GM12878 (cell line): ENCODE measurements at regions not wholly inside any gene's neighbourhood (a gene's known extent, or its start where the extent isn't known, plus 50 kb on each side); places are given as distances from the start of the nearest gene placed in this dataset.

Source experiments
- ATAC-seq: fragments of 200-7000 bp; cut with Tn5 transposase; 3 replicates; pipeline ENCODE4 v1.9.1; 2020; ENCODE audit warnings: mild to moderate bottlenecking, moderate library complexity
- BruUV-seq: library from RNA; stranded (reverse); fragments of 400-500 nt; replicated peaks from 2 replicates; lab custom pipeline; 2021; lab: Mats Ljungman, UMichigan
- CTCF ChIA-PET: fragments of 300-600 bp; sonication (Branson Sonifier 250); formaldehyde crosslinking; extraction: SDS; loops from one replicate; lab custom pipeline; 2021; ENCODE audit warnings: inconsistent platforms; lab: Yijun Ruan, JAX
- POLR2A ChIA-PET: fragments of 350-600 bp; formaldehyde crosslinking; extraction: SDS; loops from one replicate; lab custom pipeline; 2021; ENCODE audit warnings: inconsistent platforms; lab: Charles Lee
- RAD21 ChIA-PET: fragments of 300-600 bp; sonication (Branson Sonifier 250); formaldehyde crosslinking; loops from one replicate; lab custom pipeline; 2023; ENCODE audit warnings: antibody characterized with exemption; ENCODE audit not compliant: unreplicated experiment; lab: Charles Lee
- SMC1A ChIA-PET: fragments of 300-600 bp; sonication (Branson Sonifier 250); formaldehyde crosslinking; loops from one replicate; lab custom pipeline; 2023; ENCODE audit not compliant: unreplicated experiment, uncharacterized antibody; lab: Charles Lee
- DNase-seq: peaks from one replicate; pipeline ENCODE4 v3.0.0-alpha.2; 2011; ENCODE audit warnings: low read depth, low spot score
- FAIRE-seq: peaks from 3 replicates; lab custom pipeline; 2011; peaks lifted over from hg19 to GRCh38; lab: Jason Lieb, UNC
- H2AFZ ChIP-seq: 2 replicates; pipeline ENCODE4 v1.6.0; 2011; ENCODE audit warnings: low read depth, low read length, control low read depth; ENCODE audit not compliant: control insufficient read depth
- H3K27ac ChIP-seq: 2 replicates; pipeline ENCODE4 v1.5.1; 2011; ENCODE audit warnings: control low read depth; ENCODE audit not compliant: control insufficient read depth, insufficient read depth
- H3K27me3 ChIP-seq, 2 experiments: replicated peaks in 1 of 2; 2 replicates each; pipeline versions ENCODE4 v1.6.0 to v1.6.1; 2011; ENCODE audit warnings: low read length in 1 of 2; ENCODE audit not compliant: control insufficient read depth in 2 of 2, insufficient read depth in 2 of 2
- H3K36me3 ChIP-seq, 2 experiments: 2 replicates each; pipeline ENCODE4 v1.5.1; 2011; ENCODE audit warnings: low read length in 1 of 2; ENCODE audit not compliant: control insufficient read depth in 2 of 2, insufficient read depth in 2 of 2
- H3K4me1 ChIP-seq: 2 replicates; pipeline ENCODE4 v1.6.1; 2011; ENCODE audit warnings: mild to moderate bottlenecking, low read length, moderate library complexity, mixed read lengths; ENCODE audit not compliant: control insufficient read depth, insufficient read depth
- H3K4me2 ChIP-seq: 2 replicates; pipeline ENCODE4 v1.6.0; 2011; ENCODE audit warnings: control low read depth; ENCODE audit not compliant: control insufficient read depth, insufficient read depth
- H3K4me3 ChIP-seq: fragments of 200-600 bp; sonication (generic); 2 replicates; pipeline ENCODE4 v1.5.1; 2016
- H3K79me2 ChIP-seq: 2 replicates; pipeline ENCODE4 v1.6.0; 2011; ENCODE audit warnings: low read length; ENCODE audit not compliant: control insufficient read depth, insufficient read depth
- H3K9ac ChIP-seq: 2 replicates; pipeline ENCODE4 v1.8.0; 2011; ENCODE audit warnings: low read length, control low read depth, mixed read lengths; ENCODE audit not compliant: control insufficient read depth, insufficient read depth
- H3K9me3 ChIP-seq: replicated peaks from 3 replicates; pipeline ENCODE4 v1.5.1; 2011; ENCODE audit warnings: mild to moderate bottlenecking, low read length; ENCODE audit not compliant: control insufficient read depth, insufficient read depth
- H4K20me1 ChIP-seq: 2 replicates; pipeline ENCODE4 v1.6.0; 2011; ENCODE audit not compliant: control insufficient read depth, insufficient read depth
- CHD1 ChIP-seq: IDR thresholded peaks from 2 replicates; pipeline ENCODE4 v1.6.1; 2012; ENCODE audit warnings: low read depth, low read length, improper control_type of control experiment
- KAT2A ChIP-seq: conservative IDR thresholded peaks from 2 replicates; pipeline ENCODE4 v1.6.1; 2011; ENCODE audit warnings: low read depth, low read length; ENCODE audit not compliant: control insufficient read depth
- KDM1A ChIP-seq: fragments of 200-600 bp; sonication (generic); IDR thresholded peaks from 2 replicates; pipeline ENCODE4 v1.6.1; 2016; ENCODE audit warnings: borderline replicate concordance
- MXI1 ChIP-seq: fragments of 150-350 bp; IDR thresholded peaks from 2 replicates; pipeline ENCODE4 v1.6.1; 2011; ENCODE audit warnings: low read depth, mild to moderate bottlenecking, inconsistent platforms, low read length, improper control_type of control experiment
- NFXL1 ChIP-seq: fragments of 450-650 bp; IDR thresholded peaks from 2 replicates; pipeline ENCODE4 v1.6.1; 2017; ENCODE audit warnings: antibody characterized with exemption, mild to moderate bottlenecking, borderline replicate concordance
- NFYA ChIP-seq: IDR thresholded peaks from 2 replicates; pipeline ENCODE4 v1.6.1; 2011; ENCODE audit warnings: low read depth, mild to moderate bottlenecking, low read length, improper control_type of control experiment, borderline replicate concordance
- NR2F1 ChIP-seq: fragments of 450-650 bp; conservative IDR thresholded peaks from 2 replicates; pipeline ENCODE4 v1.6.1; 2017; ENCODE audit warnings: mild to moderate bottlenecking
- RB1 ChIP-seq: fragments of 450-650 bp; formaldehyde crosslinking; IDR thresholded peaks from 2 replicates; pipeline ENCODE4 v1.6.1; 2017; ENCODE audit warnings: mild to moderate bottlenecking, borderline replicate concordance
- RBBP5 ChIP-seq: fragments of 200-600 bp; sonication (generic); conservative IDR thresholded peaks from 2 replicates; pipeline ENCODE4 v1.6.1; 2016
- RFX5 ChIP-seq: IDR thresholded peaks from 2 replicates; pipeline ENCODE4 v1.6.1; 2011; ENCODE audit warnings: low read depth, low read length, improper control_type of control experiment
- TARDBP ChIP-seq: IDR thresholded peaks from 2 replicates; pipeline ENCODE4 v1.6.1; 2016; ENCODE audit warnings: borderline replicate concordance
- WGBS: methylation state at CpG from one replicate; pipeline ENCODE4 v1.1.6; 2016; ENCODE audit warnings: low lambda C conversion rate; ENCODE audit not compliant: insufficient replicate concordance, insufficient coverage; ENCODE audit errors: missing lambda C conversion rate; 5-methylcytosine and 5-hydroxymethylcytosine counted together
- in situ Hi-C: fragments of 300-500 bp; cut with MboI; formaldehyde crosslinking; loops from 9 replicates; pipeline ENCODE4 v1.14.3; 2018; ENCODE audit warnings: mixed read lengths
- intact Hi-C: fragments of 100-400 bp; cut with micrococcal nuclease; formaldehyde crosslinking; loops from one replicate; pipeline ENCODE4 v1.14.2; 2022; ENCODE audit not compliant: unreplicated experiment
- TF ChIP-seq, protein P1 (sequence below): fragments of 450-650 bp; IDR thresholded peaks from 2 replicates; pipeline ENCODE4 v1.6.1; 2017; ENCODE audit warnings: mild to moderate bottlenecking, low read depth, inconsistent platforms; ENCODE audit not compliant: poor library complexity, severe bottlenecking
- TF ChIP-seq, protein P2 (sequence below): IDR thresholded peaks from 2 replicates; pipeline ENCODE4 v1.6.1; 2011; ENCODE audit warnings: borderline replicate concordance, low read depth, mild to moderate bottlenecking, moderate library complexity, low read length; ENCODE audit not compliant: insufficient read depth, poor library complexity, severe bottlenecking
- TF ChIP-seq, protein P3 (sequence below): fragments of 150-350 bp; IDR thresholded peaks from 2 replicates; pipeline ENCODE4 v1.6.1; 2014; ENCODE audit warnings: mild to moderate bottlenecking, low read depth, low read length
- TF ChIP-seq, protein P4 (sequence below): fragments of 450-650 bp; formaldehyde crosslinking; IDR thresholded peaks from 2 replicates; pipeline ENCODE4 v1.4.0; 2020; ENCODE audit warnings: mild to moderate bottlenecking, moderate library complexity

DNA sequence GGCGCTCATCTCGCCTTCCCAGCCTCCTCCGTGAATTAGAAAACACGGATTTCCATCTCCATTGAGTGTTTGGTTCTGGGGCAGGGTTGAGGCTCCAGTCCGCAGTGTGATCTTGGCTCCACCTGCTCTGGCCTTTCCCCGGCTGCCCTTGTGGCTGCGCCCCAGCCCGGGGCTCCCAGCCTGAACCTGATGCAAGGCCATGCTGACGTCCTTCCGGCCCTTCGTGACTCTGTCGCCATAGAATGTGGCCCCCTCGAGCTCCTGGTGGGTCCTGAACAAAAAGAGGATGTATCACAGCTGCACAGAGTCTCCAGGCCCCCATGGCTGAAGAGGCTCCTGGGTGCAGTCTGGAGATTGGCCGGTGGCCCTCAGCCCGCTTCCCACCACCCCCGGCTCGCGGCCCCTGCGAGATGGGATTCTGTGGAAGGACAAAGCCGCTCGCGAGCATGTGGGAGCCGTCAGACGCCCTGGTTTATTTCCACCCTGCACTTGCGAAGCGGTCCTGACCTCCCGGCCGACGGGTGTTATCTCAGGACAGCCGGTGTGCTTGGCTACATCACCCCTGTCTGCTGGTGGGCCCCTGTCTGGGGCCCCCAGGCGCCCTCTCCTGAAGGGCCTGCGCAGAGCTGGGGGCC, 1214.0 kb downstream of the BRD1 start:
- Histone ChIP-seq H3K4me3 (no peak overlapping the region), H3K27ac (no peak overlapping the region), H3K36me3 (no peaks in the 10 kb centered on the region), H3K27me3 (no peaks in the 10 kb centered on the region), H3K4me1 (no peaks in the 10 kb centered on the region), H3K9me3 (no peaks in the 10 kb centered on the region; the same call in 2 of the 3 replicates), H4K20me1 (no peaks in the 10 kb centered on the region), H3K79me2 (no peaks in the 10 kb centered on the region), H3K9ac (no peak overlapping the region), H3K4me2 (no peak overlapping the region), H2AFZ (no peak overlapping the region)
- in situ Hi-C loops (no loop called here), intact Hi-C loops (no loop called here)
- 46% methylated on average over 32 of the region's 32 CpGs for WGBS
- ATAC-seq (no peak), DNase-seq (no peak), FAIRE-seq (no peak)
- RAD21 ChIA-PET = no interaction called here
- CTCF ChIA-PET = no interaction called here
- SMC1A ChIA-PET = no interaction called here
- no TSS peak for BruUV-seq
- POLR2A ChIA-PET = no interaction called here
- TF ChIP-seq NFYA = no peak
- TF ChIP-seq KAT2A = no peak
- TF ChIP-seq NFXL1 = no peak
- TF ChIP-seq CHD1 = no peak
- no peak for TF ChIP-seq RBBP5
- TF ChIP-seq, protein P1, sequence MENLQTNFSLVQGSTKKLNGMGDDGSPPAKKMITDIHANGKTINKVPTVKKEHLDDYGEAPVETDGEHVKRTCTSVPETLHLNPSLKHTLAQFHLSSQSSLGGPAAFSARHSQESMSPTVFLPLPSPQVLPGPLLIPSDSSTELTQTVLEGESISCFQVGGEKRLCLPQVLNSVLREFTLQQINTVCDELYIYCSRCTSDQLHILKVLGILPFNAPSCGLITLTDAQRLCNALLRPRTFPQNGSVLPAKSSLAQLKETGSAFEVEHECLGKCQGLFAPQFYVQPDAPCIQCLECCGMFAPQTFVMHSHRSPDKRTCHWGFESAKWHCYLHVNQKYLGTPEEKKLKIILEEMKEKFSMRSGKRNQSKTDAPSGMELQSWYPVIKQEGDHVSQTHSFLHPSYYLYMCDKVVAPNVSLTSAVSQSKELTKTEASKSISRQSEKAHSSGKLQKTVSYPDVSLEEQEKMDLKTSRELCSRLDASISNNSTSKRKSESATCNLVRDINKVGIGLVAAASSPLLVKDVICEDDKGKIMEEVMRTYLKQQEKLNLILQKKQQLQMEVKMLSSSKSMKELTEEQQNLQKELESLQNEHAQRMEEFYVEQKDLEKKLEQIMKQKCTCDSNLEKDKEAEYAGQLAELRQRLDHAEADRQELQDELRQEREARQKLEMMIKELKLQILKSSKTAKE = no peak
- TF ChIP-seq, protein P2, sequence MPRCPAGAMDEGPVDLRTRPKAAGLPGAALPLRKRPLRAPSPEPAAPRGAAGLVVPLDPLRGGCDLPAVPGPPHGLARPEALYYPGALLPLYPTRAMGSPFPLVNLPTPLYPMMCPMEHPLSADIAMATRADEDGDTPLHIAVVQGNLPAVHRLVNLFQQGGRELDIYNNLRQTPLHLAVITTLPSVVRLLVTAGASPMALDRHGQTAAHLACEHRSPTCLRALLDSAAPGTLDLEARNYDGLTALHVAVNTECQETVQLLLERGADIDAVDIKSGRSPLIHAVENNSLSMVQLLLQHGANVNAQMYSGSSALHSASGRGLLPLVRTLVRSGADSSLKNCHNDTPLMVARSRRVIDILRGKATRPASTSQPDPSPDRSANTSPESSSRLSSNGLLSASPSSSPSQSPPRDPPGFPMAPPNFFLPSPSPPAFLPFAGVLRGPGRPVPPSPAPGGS = no peak
- TF ChIP-seq RFX5 = no peak
- no peak for TF ChIP-seq MXI1
- TF ChIP-seq TARDBP = no peak
- TF ChIP-seq KDM1A = no peak
- TF ChIP-seq, protein P3, sequence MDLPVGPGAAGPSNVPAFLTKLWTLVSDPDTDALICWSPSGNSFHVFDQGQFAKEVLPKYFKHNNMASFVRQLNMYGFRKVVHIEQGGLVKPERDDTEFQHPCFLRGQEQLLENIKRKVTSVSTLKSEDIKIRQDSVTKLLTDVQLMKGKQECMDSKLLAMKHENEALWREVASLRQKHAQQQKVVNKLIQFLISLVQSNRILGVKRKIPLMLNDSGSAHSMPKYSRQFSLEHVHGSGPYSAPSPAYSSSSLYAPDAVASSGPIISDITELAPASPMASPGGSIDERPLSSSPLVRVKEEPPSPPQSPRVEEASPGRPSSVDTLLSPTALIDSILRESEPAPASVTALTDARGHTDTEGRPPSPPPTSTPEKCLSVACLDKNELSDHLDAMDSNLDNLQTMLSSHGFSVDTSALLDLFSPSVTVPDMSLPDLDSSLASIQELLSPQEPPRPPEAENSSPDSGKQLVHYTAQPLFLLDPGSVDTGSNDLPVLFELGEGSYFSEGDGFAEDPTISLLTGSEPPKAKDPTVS = no peak
- TF ChIP-seq, protein P4, sequence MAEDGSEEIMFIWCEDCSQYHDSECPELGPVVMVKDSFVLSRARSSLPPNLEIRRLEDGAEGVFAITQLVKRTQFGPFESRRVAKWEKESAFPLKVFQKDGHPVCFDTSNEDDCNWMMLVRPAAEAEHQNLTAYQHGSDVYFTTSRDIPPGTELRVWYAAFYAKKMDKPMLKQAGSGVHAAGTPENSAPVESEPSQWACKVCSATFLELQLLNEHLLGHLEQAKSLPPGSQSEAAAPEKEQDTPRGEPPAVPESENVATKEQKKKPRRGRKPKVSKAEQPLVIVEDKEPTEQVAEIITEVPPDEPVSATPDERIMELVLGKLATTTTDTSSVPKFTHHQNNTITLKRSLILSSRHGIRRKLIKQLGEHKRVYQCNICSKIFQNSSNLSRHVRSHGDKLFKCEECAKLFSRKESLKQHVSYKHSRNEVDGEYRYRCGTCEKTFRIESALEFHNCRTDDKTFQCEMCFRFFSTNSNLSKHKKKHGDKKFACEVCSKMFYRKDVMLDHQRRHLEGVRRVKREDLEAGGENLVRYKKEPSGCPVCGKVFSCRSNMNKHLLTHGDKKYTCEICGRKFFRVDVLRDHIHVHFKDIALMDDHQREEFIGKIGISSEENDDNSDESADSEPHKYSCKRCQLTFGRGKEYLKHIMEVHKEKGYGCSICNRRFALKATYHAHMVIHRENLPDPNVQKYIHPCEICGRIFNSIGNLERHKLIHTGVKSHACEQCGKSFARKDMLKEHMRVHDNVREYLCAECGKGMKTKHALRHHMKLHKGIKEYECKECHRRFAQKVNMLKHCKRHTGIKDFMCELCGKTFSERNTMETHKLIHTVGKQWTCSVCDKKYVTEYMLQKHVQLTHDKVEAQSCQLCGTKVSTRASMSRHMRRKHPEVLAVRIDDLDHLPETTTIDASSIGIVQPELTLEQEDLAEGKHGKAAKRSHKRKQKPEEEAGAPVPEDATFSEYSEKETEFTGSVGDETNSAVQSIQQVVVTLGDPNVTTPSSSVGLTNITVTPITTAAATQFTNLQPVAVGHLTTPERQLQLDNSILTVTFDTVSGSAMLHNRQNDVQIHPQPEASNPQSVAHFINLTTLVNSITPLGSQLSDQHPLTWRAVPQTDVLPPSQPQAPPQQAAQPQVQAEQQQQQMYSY (CRISPR knock-in tag) = no peak
- no peak for TF ChIP-seq RB1
- TF ChIP-seq NR2F1 = no peak
